AG04450 (cell line): ENCODE measurements at regions not wholly inside any gene's neighbourhood (a gene's known extent, or its start where the extent isn't known, plus 50 kb on each side); places are given as distances from the start of the nearest gene placed in this dataset.

Experiments
- CTCF ChIA-PET: fragments of 300-600, 350-600 bp; formaldehyde crosslinking; extraction: SDS; loops from one replicate; lab custom pipeline; 2022; ENCODE audit warnings: antibody characterized with exemption, inconsistent platforms; lab: Charles Lee
- POLR2A ChIA-PET: fragments of 350-600 bp; formaldehyde crosslinking; extraction: SDS; loops from one replicate; lab custom pipeline; 2021; ENCODE audit warnings: antibody characterized with exemption, inconsistent platforms; lab: Yijun Ruan, JAX
- DNase-seq: peaks from one replicate; pipeline ENCODE4 v3.0.0-alpha.2; 2011; ENCODE audit warnings: low read depth, low spot score
- H3K27ac ChIP-seq: one replicate; pipeline ENCODE4 v1.5.1; 2012; ENCODE audit warnings: low read depth, low read length, control low read depth
- H3K27me3 ChIP-seq: one replicate; pipeline ENCODE4 v1.6.0; 2012; ENCODE audit warnings: low read length; ENCODE audit not compliant: control insufficient read depth, insufficient read depth
- H3K4me3 ChIP-seq: 2 replicates; pipeline ENCODE4 v1.5.1; 2011; ENCODE audit warnings: mild to moderate bottlenecking, low read depth, low read length, control low read depth
- H3K9me3 ChIP-seq: 2 replicates; pipeline ENCODE4 v1.5.1; 2012; ENCODE audit warnings: low read length; ENCODE audit not compliant: control insufficient read depth, insufficient read depth
- TF ChIP-seq, protein P1 (sequence below): IDR thresholded peaks from 2 replicates; pipeline ENCODE4 v1.5.1; 2011; ENCODE audit warnings: low read depth, low read length, control low read depth, inconsistent platforms

GRCh38 chr1:168932539-168932938 is 174.0 kb upstream of the ATP1B1 start:
- H3K27ac ChIP-seq: no peak overlapping the region
- ChIA-PET CTCF (no interaction called here), POLR2A (no interaction called here)
- TF ChIP-seq, protein P1, sequence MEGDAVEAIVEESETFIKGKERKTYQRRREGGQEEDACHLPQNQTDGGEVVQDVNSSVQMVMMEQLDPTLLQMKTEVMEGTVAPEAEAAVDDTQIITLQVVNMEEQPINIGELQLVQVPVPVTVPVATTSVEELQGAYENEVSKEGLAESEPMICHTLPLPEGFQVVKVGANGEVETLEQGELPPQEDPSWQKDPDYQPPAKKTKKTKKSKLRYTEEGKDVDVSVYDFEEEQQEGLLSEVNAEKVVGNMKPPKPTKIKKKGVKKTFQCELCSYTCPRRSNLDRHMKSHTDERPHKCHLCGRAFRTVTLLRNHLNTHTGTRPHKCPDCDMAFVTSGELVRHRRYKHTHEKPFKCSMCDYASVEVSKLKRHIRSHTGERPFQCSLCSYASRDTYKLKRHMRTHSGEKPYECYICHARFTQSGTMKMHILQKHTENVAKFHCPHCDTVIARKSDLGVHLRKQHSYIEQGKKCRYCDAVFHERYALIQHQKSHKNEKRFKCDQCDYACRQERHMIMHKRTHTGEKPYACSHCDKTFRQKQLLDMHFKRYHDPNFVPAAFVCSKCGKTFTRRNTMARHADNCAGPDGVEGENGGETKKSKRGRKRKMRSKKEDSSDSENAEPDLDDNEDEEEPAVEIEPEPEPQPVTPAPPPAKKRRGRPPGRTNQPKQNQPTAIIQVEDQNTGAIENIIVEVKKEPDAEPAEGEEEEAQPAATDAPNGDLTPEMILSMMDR: no peak
- no peak for DNase-seq
- no peaks in the 10 kb centered on the region for H3K27me3 ChIP-seq
- no peaks in the 10 kb centered on the region for H3K9me3 ChIP-seq
- H3K4me3 ChIP-seq: no peak overlapping the region

- Histone ChIP-seq H3K9me3 (no peaks in the 10 kb centered on the region), H3K4me3 (no peak overlapping the region), H3K27me3 (no peaks in the 10 kb centered on the region), H3K27ac (no peak overlapping the region)
- CTCF ChIA-PET: no interaction called here
- no peak for DNase-seq
- POLR2A ChIA-PET: no interaction called here
- TF ChIP-seq, protein P1: no peak
Measured at GRCh38 chr1:168933141-168933805, 173.2 kb upstream of the ATP1B1 start.

DNA sequence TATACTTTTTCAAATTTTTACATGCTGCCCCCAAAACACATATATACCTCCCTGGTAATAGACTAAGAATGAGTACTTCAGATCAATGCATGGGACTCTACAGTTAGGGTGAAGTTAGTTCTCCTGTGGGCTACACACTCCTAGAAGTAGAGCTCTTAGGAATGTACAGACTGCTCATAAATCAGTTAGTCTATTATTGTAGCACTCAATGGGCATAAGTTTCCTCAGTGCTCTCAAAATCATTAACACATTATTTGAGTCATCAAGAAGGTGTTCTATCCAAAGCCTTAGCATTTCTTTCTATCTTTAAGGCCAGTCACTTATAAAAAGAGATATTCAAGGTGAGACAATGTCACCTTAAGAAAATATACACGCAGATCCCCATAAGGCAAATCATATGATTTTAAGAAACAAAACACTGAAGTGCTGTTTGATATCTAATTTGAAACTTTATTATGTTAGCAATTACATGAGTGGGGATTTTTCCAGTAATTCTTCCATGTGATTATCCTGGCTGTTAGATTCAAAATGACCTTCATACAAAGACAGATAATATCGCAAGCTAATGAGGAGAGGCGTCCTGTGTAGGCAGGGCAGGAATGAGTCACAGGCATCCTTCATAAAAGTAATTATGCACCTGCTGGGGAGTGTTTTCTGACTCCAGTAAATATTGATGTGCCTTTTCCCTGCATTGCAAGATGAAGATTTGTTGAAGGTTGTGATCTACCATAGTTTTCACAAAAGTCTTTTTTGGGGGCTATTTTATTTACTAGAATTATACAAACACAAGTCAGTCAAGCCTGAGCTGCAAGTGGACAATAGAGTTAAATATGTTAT is 167.2 kb upstream of the ATP1B1 start:
- H3K4me3 ChIP-seq: no peak overlapping the region
- no peak for DNase-seq
- ChIA-PET POLR2A (no interaction called here), CTCF (no interaction called here)
- H3K9me3 ChIP-seq: no peaks in the 10 kb centered on the region
- TF ChIP-seq, protein P1: no peak
- no peak overlapping the region for H3K27ac ChIP-seq
- no peaks in the 10 kb centered on the region for H3K27me3 ChIP-seq

- POLR2A ChIA-PET: no interaction called here
- CTCF ChIA-PET: interaction anchor here (0.9 kb wide), 1 partner anchor 22 kb away, joined by 3 read pairs; no protein-coding TSS in a partner anchor
- no peak overlapping the region for H3K27ac ChIP-seq
- H3K9me3 ChIP-seq: no peaks in the 10 kb centered on the region
- H3K4me3 ChIP-seq: no peak overlapping the region
- TF ChIP-seq, protein P1: no peak
- no peak for DNase-seq
- H3K27me3 ChIP-seq: no peaks in the 10 kb centered on the region
Measured at GRCh38 chr1:168939947-168940223, 166.6 kb upstream of the ATP1B1 start.

DNA sequence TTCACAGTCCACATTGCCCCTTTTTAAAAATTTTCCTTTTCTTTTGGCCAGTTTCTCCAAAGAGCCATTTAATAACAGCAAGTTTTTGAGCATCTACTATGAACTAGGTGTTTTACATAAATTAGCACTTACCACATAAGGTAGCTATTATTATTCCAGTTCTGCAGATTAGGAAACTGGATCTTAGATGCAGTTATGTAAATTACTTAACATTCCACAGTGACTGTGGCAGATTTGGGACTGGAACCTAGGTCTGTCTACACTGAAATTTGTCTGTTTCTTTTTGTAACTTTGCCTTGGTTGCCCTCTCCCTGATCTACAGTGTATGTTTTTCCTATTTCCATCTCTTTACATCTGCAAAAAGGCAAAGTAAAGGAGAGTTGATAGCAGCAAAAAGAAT is 164.8 kb upstream of the ATP1B1 start:
- CTCF ChIA-PET: interaction anchor here (1.2 kb wide), 1 partner anchor 407 kb away, joined by 3 read pairs; no protein-coding TSS in a partner anchor
- no peaks in the 10 kb centered on the region for H3K9me3 ChIP-seq
- H3K27ac ChIP-seq: no peak overlapping the region
- no peaks in the 10 kb centered on the region for H3K27me3 ChIP-seq
- POLR2A ChIA-PET: no interaction called here
- no peak overlapping the region for H3K4me3 ChIP-seq
- no peak for DNase-seq
- TF ChIP-seq, protein P1: no peak
